Progenitor cell of endocrine pancreas (in vitro differentiated cells): ENCODE measurements at regions not wholly inside any gene's neighbourhood (a gene's known extent, or its start where the extent isn't known, plus 50 kb on each side); places are given as distances from the start of the nearest gene placed in this dataset.

ENCODE experiments used
- DNase-seq: peaks from one replicate; pipeline ENCODE4 v3.0.0; 2021; ENCODE audit warnings: low spot score; ENCODE audit not compliant: unreplicated experiment
- H3K27ac Mint-ChIP-seq: 2 replicates; pipeline ENCODE4 v1.8.0; 2021; ENCODE audit warnings: mild to moderate bottlenecking, moderate library complexity, mixed read lengths
- H3K27me3 Mint-ChIP-seq: 2 replicates; pipeline ENCODE4 v1.8.0; 2021; ENCODE audit warnings: mixed read lengths
- H3K36me3 Mint-ChIP-seq: 2 replicates; pipeline ENCODE4 v1.8.0; 2022; ENCODE audit warnings: mixed read lengths; ENCODE audit not compliant: insufficient read depth
- H3K4me1 Mint-ChIP-seq: 2 replicates; pipeline ENCODE4 v1.8.0; 2021; ENCODE audit warnings: low read depth, mixed read lengths
- H3K4me3 Mint-ChIP-seq: 2 replicates; pipeline ENCODE4 v1.8.0; 2021; ENCODE audit warnings: low read depth, mild to moderate bottlenecking, moderate library complexity, mixed read lengths
- H3K9me3 Mint-ChIP-seq: 2 replicates; pipeline ENCODE4 v1.8.0; 2021; ENCODE audit warnings: low read depth, mixed read lengths
- CTCF ChIP-seq: fragments of 200-600 bp; sonication (generic); IDR thresholded peaks from one replicate; pipeline ENCODE4 v1.5.0; 2021; ENCODE audit warnings: antibody characterized with exemption, mild to moderate bottlenecking; ENCODE audit not compliant: unreplicated experiment

- Mint-ChIP-seq H3K4me1 (no peaks in the 10 kb centered on the region), H3K36me3 (no peaks in the 10 kb centered on the region), H3K9me3 (no peaks in the 10 kb centered on the region), H3K4me3 (no peak overlapping the region), H3K27me3 (no peaks in the 10 kb centered on the region), H3K27ac (no peak overlapping the region)
- no peak for DNase-seq
- no peak for TF ChIP-seq CTCF
Measured at GRCh38 chr21:20641241-20641640, 357.0 kb upstream of the NCAM2 start.

- Mint-ChIP-seq H3K36me3 (no peaks in the 10 kb centered on the region), H3K9me3 (no peaks in the 10 kb centered on the region), H3K4me1 (no peaks in the 10 kb centered on the region), H3K4me3 (no peak overlapping the region), H3K27ac (no peak overlapping the region), H3K27me3 (no peaks in the 10 kb centered on the region)
- no peak for TF ChIP-seq CTCF
- DNase-seq: no peak
Measured at GRCh38 chr21:20642681-20643080, 355.5 kb upstream of the NCAM2 start.

DNA sequence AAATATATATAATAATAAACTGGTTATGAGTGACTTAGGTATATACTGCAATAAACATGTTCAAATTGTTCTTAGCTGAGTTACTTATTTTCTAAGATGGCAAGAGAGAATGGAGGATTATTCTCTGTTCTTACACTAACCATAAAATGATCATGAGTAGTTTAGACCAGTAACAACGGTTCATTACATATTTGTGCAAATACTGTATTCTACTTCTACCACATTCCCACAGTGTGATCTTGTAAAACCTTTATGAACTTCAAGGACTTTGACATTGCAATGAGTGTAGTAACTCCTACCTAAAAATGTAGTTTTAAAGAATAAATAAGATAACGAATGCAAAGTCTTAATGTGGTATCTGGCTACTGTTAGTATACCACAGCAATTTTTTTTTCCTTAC, 353.7 kb upstream of the NCAM2 start:
- no peaks in the 10 kb centered on the region for H3K4me1 Mint-ChIP-seq
- H3K9me3 Mint-ChIP-seq: no peaks in the 10 kb centered on the region
- no peak overlapping the region for H3K4me3 Mint-ChIP-seq
- no peaks in the 10 kb centered on the region for H3K36me3 Mint-ChIP-seq
- no peak overlapping the region for H3K27ac Mint-ChIP-seq
- TF ChIP-seq CTCF: no peak
- DNase-seq: no peak
- H3K27me3 Mint-ChIP-seq: no peaks in the 10 kb centered on the region

- Mint-ChIP-seq H3K27me3 (no peaks in the 10 kb centered on the region), H3K27ac (no peak overlapping the region), H3K9me3 (no peaks in the 10 kb centered on the region), H3K36me3 (no peaks in the 10 kb centered on the region), H3K4me1 (no peaks in the 10 kb centered on the region), H3K4me3 (no peak overlapping the region)
- DNase-seq: no peak
- TF ChIP-seq CTCF: no peak
Measured at GRCh38 chr21:20645344-20645743, 352.9 kb upstream of the NCAM2 start.

- H3K27ac Mint-ChIP-seq: no peak overlapping the region
- no peak for TF ChIP-seq CTCF
- DNase-seq: no peak
- H3K4me3 Mint-ChIP-seq: no peak overlapping the region
- no peaks in the 10 kb centered on the region for H3K9me3 Mint-ChIP-seq
- H3K4me1 Mint-ChIP-seq: no peaks in the 10 kb centered on the region
- H3K27me3 Mint-ChIP-seq: no peaks in the 10 kb centered on the region
- H3K36me3 Mint-ChIP-seq: no peaks in the 10 kb centered on the region
Measured at GRCh38 chr21:20646431-20647165, 351.6 kb upstream of the NCAM2 start.
